Coronary artery (tissue), 2 donors: ENCODE measurements at regions not wholly inside any gene's neighbourhood (a gene's known extent, or its start where the extent isn't known, plus 50 kb on each side); places are given as distances from the start of the nearest gene placed in this dataset.

ENCODE experiments used
- DNase-seq: peaks from one replicate; pipeline ENCODE4 v3.0.0-alpha.2; 2017; ENCODE audit warnings: low spot score
- H3K27ac ChIP-seq, 2 donors: fragments of 200-600 bp; sonication (generic); one replicate each; pipeline ENCODE4 v1.5.1; 2016 to 2019
- H3K4me3 ChIP-seq: fragments of 200-600 bp; sonication (generic); 2 replicates; pipeline ENCODE4 v1.5.1; 2016; ENCODE audit warnings: mild to moderate bottlenecking, moderate library complexity
- CTCF ChIP-seq: fragments of 200-600 bp; sonication (generic); IDR thresholded peaks from one replicate; pipeline ENCODE4 v1.5.1; 2019; ENCODE audit warnings: antibody characterized with exemption

DNA sequence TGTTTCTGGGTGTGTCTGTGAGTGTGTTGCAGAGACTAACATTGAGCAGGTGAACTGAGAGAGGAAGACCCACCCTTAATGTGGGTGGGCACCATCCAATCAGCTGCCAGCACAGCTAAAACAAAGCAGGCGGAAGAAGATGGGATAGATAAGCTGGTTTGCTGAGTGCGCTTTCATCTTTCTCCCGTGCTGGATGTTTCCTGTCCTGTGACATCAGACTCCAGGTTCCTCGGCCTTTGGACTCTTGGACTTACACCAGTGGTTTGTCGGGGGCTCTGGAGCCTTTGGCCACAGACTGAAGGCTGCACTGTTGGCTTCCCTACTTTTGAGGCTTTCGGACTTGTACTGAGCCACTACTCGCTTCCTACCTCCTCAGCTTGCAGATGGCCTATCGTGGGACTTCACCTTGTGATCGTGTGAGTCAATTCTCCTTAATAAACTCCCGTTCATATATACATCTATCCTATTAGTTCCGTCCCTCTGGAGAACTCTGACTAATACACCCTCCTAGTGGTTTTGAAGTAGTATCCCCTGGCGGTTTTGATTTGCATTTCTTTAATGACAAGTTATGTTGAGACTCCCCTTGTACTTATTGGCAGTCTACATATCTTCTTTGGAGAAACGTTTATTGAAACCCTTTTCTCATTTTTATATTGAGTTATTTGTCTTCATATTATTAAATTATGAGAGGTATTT, 546.6 kb upstream of the TMPRSS15 start:
- no peak overlapping the region for H3K27ac ChIP-seq
- no peak for DNase-seq
- no peak for TF ChIP-seq CTCF
- H3K4me3 ChIP-seq = no peak overlapping the region

- H3K27ac ChIP-seq = no peak overlapping the region
- no peak for TF ChIP-seq CTCF
- no peak for DNase-seq
- no peak overlapping the region for H3K4me3 ChIP-seq
Observed at GRCh38 chr21:18951271-18952038, 547.9 kb upstream of the TMPRSS15 start.

DNA sequence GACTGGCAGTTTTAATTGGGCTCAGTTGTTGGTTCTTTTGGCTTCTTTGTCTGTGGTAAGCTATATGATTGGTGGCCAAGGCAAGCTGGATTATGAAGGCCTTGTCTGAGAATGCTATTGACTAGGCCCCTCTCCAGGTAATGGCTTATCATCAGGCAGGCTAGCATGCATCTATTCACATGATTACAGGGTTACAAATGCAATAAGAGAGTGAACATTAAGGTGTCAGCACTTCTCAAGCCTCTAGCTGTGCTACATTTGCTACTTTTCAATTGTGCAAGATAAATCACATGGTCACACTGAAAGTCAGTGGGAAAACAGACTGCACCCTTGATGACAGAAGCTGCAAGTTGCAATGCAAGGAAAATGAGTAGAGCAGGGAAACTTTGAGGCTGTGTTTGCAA, 550.9 kb upstream of the TMPRSS15 start:
- H3K27ac ChIP-seq = no peak overlapping the region
- no peak overlapping the region for H3K4me3 ChIP-seq
- no peak for DNase-seq
- no peak for TF ChIP-seq CTCF

DNA sequence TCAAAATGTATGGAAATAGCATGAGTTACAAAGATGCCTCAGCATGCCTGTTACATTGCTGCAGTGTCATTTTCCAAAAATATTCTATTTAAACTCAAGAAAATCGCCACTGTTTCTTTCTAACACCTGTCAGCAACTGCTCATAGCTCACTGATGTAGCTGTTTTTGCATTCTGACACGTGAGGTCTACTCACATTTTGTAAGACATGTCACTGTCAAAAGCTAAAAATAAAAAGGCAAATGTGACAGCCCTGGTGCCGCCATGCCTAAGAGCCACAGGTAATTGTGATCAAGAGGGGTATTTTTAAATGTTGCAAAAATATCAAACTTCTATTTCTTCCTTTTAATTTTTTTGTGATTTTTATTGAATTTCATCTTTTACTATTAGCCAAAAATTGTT, 556.2 kb upstream of the TMPRSS15 start:
- no peak for TF ChIP-seq CTCF
- H3K4me3 ChIP-seq = no peak overlapping the region

DNA sequence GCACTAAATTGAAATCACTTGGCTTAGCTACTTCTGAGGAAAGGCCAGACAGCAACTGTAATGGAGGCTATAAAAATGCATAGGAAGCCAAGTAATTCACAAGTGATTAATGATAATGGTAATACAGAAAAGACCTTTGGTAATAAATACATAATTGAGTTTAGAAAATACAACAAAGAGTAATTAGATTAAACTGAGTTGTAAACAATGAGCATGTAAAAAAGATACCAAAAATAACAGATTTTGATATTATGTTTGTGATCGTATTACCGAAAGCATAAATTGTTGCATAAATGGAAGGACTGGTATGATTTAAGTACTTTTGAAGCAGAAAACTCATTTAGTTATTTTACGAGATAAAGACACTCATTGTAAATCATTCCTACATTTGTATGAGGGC, 556.7 kb upstream of the TMPRSS15 start:
- no peak for TF ChIP-seq CTCF
- Histone ChIP-seq H3K4me3 (no peak overlapping the region), H3K27ac (no peak overlapping the region)
- no peak for DNase-seq

More for the DNA sequence above, 556.2 kb upstream of the TMPRSS15 start:
- no peak overlapping the region for H3K27ac ChIP-seq
- no peak for DNase-seq

GRCh38 chr21:18970416-18970815, 566.8 kb upstream of the TMPRSS15 start:
- Histone ChIP-seq H3K4me3 (no peak overlapping the region), H3K27ac (no peak overlapping the region)
- DNase-seq = no peak
- no peak for TF ChIP-seq CTCF

DNA sequence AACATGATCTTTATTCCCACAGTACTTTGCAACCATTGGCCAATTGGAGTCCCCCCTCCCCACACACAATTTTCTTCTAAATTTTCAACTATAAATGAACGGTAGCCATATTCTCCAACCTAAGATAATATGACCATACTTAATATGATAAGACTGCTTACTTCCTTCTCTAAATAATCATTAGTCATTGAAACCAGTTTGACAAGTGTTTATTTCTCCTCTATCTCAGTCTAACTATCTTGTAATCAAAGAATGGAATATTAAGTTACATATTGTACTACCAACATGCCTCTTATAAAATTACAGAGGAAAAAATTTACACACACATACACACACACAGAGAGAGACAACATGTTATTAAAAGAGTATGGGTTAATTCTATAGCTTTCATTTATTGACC, 567.4 kb upstream of the TMPRSS15 start:
- TF ChIP-seq CTCF = no peak
- H3K4me3 ChIP-seq = no peak overlapping the region
- no peak overlapping the region for H3K27ac ChIP-seq
- no peak for DNase-seq
